Body of pancreas (tissue), 4 donors: ENCODE measurements at regions not wholly inside any gene's neighbourhood (a gene's known extent, or its start where the extent isn't known, plus 50 kb on each side); places are given as distances from the start of the nearest gene placed in this dataset.

Source experiments
- ATAC-seq: fragments of 150-250 bp; one replicate; pipeline ENCODE4 v1.9.1; 2016
- DNase-seq, 4 donors: peaks; one replicate each; pipeline ENCODE4 v3.0.0-alpha.2; 2019
- H3K27ac ChIP-seq, 4 donors: fragments of 200-600 bp; sonication (generic); 1 replicate in 3 of 4; 2 replicates in 1 of 4; pipeline versions ENCODE4 v1.5.1 to v1.6.1; 2016 to 2019; ENCODE audit warnings: mild to moderate bottlenecking in 1 of 4, mixed read lengths in 1 of 4, moderate library complexity in 1 of 4
- H3K27me3 ChIP-seq, 2 donors: fragments of 200-600 bp; sonication (generic); one replicate each; pipeline ENCODE4 v1.6.0; 2016; ENCODE audit warnings: mild to moderate bottlenecking in 1 of 2
- H3K36me3 ChIP-seq, 2 donors: fragments of 200-600 bp; sonication (generic); replicated peaks in 1 of 2; 2 replicates each; pipeline ENCODE4 v1.5.1; 2016; ENCODE audit warnings: low read depth in 2 of 2; ENCODE audit not compliant: insufficient read depth in 1 of 2
- H3K4me1 ChIP-seq: fragments of 200-600 bp; sonication (generic); one replicate; pipeline ENCODE4 v1.6.0; 2016
- H3K4me3 ChIP-seq, 2 donors: fragments of 200-600 bp; sonication (generic); 1 replicate in 1 of 2; 2 replicates in 1 of 2; pipeline ENCODE4 v1.5.1; 2016 to 2019
- H3K9me3 ChIP-seq, 3 donors: fragments of 200-600 bp; sonication (generic); 1 replicate in 2 of 3; 2 replicates in 1 of 3; pipeline ENCODE4 v1.5.1; 2016
- POLR2A ChIP-seq, 3 donors: fragments of 450-650 bp; IDR thresholded peaks; one replicate each; pipeline ENCODE4 v1.6.1; 2016; ENCODE audit warnings: antibody characterized with exemption in 3 of 3, mild to moderate bottlenecking in 2 of 3
- WGBS, 2 donors: methylation state at CpG; one replicate each; pipeline ENCODE4 v1.1.5; 2017; 5-methylcytosine and 5-hydroxymethylcytosine counted together
- intact Hi-C: fragments of 100-400 bp; cut with DNase I; formaldehyde crosslinking; loops from one replicate; pipeline ENCODE4 v1.15.1; 2023
- TF ChIP-seq, protein P1 (sequence below), 7 experiments: fragments of 450-650 bp in 4 of 7; fragments of 200-600 bp in 3 of 7; sonication (generic) in 3 of 7; IDR thresholded peaks; one replicate each; pipeline ENCODE4 v1.5.1; 2016 to 2019; ENCODE audit warnings: antibody characterized with exemption in 7 of 7

GRCh38 chr7:153422291-153423209 is 629.6 kb upstream of the DPP6 start:
- 66 to 69% methylated on average over 9 of the region's 9 CpGs for WGBS, 2 donors
- H3K27me3 ChIP-seq, result no peaks in the 10 kb centered on the region
- no peaks in the 10 kb centered on the region for H3K36me3 ChIP-seq

GRCh38 chr7:153423210-153423590 is 629.0 kb upstream of the DPP6 start:
- Histone ChIP-seq H3K36me3 (no peaks in the 10 kb centered on the region), H3K9me3 (no peaks in the 10 kb centered on the region), H3K4me3 (no peak overlapping the region), H3K27ac (no peak overlapping the region), H3K4me1 (no peaks in the 10 kb centered on the region), H3K27me3 (no peaks in the 10 kb centered on the region)
- intact Hi-C loops, result no loop called here
- TF ChIP-seq, protein P1, sequence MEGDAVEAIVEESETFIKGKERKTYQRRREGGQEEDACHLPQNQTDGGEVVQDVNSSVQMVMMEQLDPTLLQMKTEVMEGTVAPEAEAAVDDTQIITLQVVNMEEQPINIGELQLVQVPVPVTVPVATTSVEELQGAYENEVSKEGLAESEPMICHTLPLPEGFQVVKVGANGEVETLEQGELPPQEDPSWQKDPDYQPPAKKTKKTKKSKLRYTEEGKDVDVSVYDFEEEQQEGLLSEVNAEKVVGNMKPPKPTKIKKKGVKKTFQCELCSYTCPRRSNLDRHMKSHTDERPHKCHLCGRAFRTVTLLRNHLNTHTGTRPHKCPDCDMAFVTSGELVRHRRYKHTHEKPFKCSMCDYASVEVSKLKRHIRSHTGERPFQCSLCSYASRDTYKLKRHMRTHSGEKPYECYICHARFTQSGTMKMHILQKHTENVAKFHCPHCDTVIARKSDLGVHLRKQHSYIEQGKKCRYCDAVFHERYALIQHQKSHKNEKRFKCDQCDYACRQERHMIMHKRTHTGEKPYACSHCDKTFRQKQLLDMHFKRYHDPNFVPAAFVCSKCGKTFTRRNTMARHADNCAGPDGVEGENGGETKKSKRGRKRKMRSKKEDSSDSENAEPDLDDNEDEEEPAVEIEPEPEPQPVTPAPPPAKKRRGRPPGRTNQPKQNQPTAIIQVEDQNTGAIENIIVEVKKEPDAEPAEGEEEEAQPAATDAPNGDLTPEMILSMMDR (IDR thresholded peaks at IDR 0.05), result no peak
- TF ChIP-seq POLR2A (IDR thresholded peaks at IDR 0.05), result no peak
- ATAC-seq (no peak), DNase-seq (no peak)
- WGBS, 2 donors, result 72 to 77% methylated on average over 2 of the region's 2 CpGs

More at GRCh38 chr7:153422291-153423209, 629.6 kb upstream of the DPP6 start:
- Histone ChIP-seq H3K4me3 (no peak overlapping the region), H3K9me3 (no peaks in the 10 kb centered on the region), H3K27ac (no peak overlapping the region), H3K4me1 (no peaks in the 10 kb centered on the region)
- intact Hi-C loops, result no loop called here
- TF ChIP-seq POLR2A (IDR thresholded peaks at IDR 0.05), result no peak
- TF ChIP-seq, protein P1 (IDR thresholded peaks at IDR 0.05), result no peak
- DNase-seq (no peak), ATAC-seq (no peak)

DNA sequence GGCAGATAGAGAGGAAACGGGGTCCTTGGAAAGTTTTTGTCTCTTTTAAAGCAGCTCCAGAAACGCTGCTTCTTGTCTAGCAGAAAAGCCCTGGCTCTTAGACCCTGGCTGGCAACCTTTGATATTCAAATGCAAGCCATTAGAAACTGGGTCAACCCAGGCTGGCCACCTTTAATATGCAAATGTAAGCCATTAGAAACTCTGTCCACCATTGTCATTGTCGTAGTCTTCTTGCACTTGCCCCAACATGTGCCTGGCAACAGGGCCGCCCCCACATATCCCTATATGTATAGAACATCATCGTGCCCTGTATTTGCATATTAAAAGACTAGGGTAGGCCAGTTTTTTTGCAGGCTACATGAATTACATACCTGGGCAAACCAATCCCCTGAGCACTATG is 621.3 kb upstream of the DPP6 start:
- 50 to 59% methylated on average over 5 of the region's 5 CpGs for WGBS, 2 donors
- DNase-seq, result no peak
- Histone ChIP-seq H3K4me3 (no peak overlapping the region), H3K27ac (no peak overlapping the region), H3K4me1 (no peaks in the 10 kb centered on the region), H3K36me3 (no peaks in the 10 kb centered on the region), H3K27me3 (no peaks in the 10 kb centered on the region), H3K9me3 (no peaks in the 10 kb centered on the region)
- intact Hi-C loops, result no loop called here
- TF ChIP-seq, protein P1 (IDR thresholded peaks at IDR 0.05), result no peak
- TF ChIP-seq POLR2A (IDR thresholded peaks at IDR 0.05), result no peak
- no peak for ATAC-seq

- no peaks in the 10 kb centered on the region for H3K9me3 ChIP-seq
- H3K36me3 ChIP-seq, result no peaks in the 10 kb centered on the region
- no peak overlapping the region for H3K4me3 ChIP-seq
- no peak for ATAC-seq
- no peak for DNase-seq
- WGBS, 2 donors, result 25 to 28% methylated on average over 8 of the region's 8 CpGs
- H3K4me1 ChIP-seq, result no peaks in the 10 kb centered on the region
- intact Hi-C loops, result no loop called here
- no peak overlapping the region for H3K27ac ChIP-seq
- TF ChIP-seq, protein P1 (IDR thresholded peaks at IDR 0.05), result no peak
- TF ChIP-seq POLR2A (IDR thresholded peaks at IDR 0.05), result no peak
- no peaks in the 10 kb centered on the region for H3K27me3 ChIP-seq
These were observed 620.1 kb upstream of the DPP6 start for GRCh38 chr7:153432063-153432462.

- no peaks in the 10 kb centered on the region for H3K36me3 ChIP-seq
- TF ChIP-seq POLR2A (IDR thresholded peaks at IDR 0.05), result no peak
- TF ChIP-seq, protein P1 (IDR thresholded peaks at IDR 0.05), result no peak
- no peak for DNase-seq
- intact Hi-C loops, result no loop called here
- no peaks in the 10 kb centered on the region for H3K27me3 ChIP-seq
- H3K4me1 ChIP-seq, result no peaks in the 10 kb centered on the region
- H3K27ac ChIP-seq, result no peak overlapping the region
- no peaks in the 10 kb centered on the region for H3K9me3 ChIP-seq
- H3K4me3 ChIP-seq, result no peak overlapping the region
- ATAC-seq, result no peak
- WGBS, 2 donors, result 62 to 73% methylated on average over 8 of the region's 8 CpGs
These were observed 619.0 kb upstream of the DPP6 start for GRCh38 chr7:153433223-153433622.
